ENCODE measurements at regions not wholly inside any gene's neighbourhood (a gene's known extent, or its start where the extent isn't known, plus 50 kb on each side); places are given as distances from the start of the nearest gene placed in this dataset.

DNA sequence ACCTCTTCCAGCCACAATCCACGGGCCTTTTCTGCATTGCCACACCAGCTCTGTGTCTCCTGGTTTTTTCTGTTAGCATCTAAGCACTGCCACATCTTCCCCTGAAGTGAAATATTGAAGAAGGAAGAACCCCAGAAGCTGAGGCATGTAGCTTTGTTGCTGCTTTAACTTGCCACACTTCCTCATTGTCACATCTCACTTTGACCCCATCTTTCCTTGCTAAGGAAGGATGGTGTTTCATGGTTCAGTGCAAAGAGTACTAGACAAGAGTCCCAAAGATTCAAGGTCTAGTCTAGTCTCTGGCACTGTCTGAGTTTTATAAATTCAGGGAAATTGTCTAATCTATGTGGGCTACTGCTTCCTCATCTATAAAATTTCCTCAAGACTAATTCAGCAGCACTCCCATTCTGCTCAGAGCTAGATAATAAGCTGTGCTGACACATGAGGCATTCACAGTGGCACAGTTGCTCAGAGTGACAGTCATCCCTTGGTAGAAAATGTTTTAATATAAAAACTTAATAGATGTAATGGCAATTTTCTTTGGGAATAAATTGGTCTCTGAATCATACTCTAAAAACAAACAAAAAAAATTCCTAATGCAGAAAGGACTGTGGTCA, 483.0 kb upstream of the ID2 start:
- Histone ChIP-seq H3K4me3 (ENCODE audit: low read depth, low read length) (no peak overlapping the region), H3K9me3 (ENCODE audit: control insufficient read depth in 2 of 2, low read length in 2 of 2) (no peaks in the 10 kb centered on the region), H3K27me3 (ENCODE audit: control insufficient read depth, insufficient read depth, low read length) (no peaks in the 10 kb centered on the region), H3K27ac (ENCODE audit: insufficient read depth, low read length, poor library complexity, severe bottlenecking) (no peak overlapping the region), H3K4me1 (ENCODE audit: control insufficient read depth, insufficient read depth, low read length, poor library complexity, severe bottlenecking) (no peaks in the 10 kb centered on the region), H3K36me3 (ENCODE audit: control insufficient read depth, insufficient read depth, low read length) (no peaks in the 10 kb centered on the region)
- Mint-ChIP-seq H3K4me3 (no peak overlapping the region), H3K27ac (no peak overlapping the region), H3K36me3 (no peaks in the 10 kb centered on the region), H3K27me3 (no peaks in the 10 kb centered on the region), H3K4me1 (peaks cover 0 to 3% (median 0%) of the 10 kb centered on the region in 4 donors), H3K9me3 (peaks cover 0 to 4% (median 0%) of the 10 kb centered on the region in 7 donors)
- ATAC-seq (ENCODE audit: low read depth in 2 of 2) (no peak), DNase-seq (no peak)

DNA sequence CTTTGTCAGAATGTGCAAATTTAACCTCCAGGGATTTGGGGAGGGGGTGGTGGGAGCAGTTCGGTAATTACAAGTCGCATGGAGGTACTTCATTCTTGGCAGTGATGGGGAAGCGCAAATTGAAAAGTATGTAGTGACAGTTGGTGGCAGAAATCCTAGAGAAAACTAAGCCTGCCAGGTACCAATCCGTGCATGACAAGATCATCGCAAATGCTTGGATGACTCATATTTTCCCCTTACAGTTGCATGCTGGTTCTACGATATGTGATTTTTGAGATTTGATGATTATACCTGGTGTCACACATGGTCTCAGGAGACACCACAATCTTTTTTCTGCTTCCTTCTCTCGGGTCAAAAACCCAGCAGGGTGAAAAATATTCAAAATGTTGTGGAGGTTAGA, 479.7 kb upstream of the ID2 start:
- no peak overlapping the region for H3K4me3 ChIP-seq (ENCODE audit: low read depth, low read length)
- no peak overlapping the region for H3K27ac ChIP-seq (ENCODE audit: insufficient read depth, low read length, poor library complexity, severe bottlenecking)
- H3K36me3 Mint-ChIP-seq, result no peaks in the 10 kb centered on the region
- H3K27me3 Mint-ChIP-seq, result no peaks in the 10 kb centered on the region
- no peak overlapping the region for H3K4me3 Mint-ChIP-seq
- H3K27ac Mint-ChIP-seq, result no peak overlapping the region
- H3K4me1 Mint-ChIP-seq, result peaks cover 0 to 3% (median 0%) of the 10 kb centered on the region in 4 donors
- no peaks in the 10 kb centered on the region for H3K27me3 ChIP-seq (ENCODE audit: control insufficient read depth, insufficient read depth, low read length)
- no peaks in the 10 kb centered on the region for H3K36me3 ChIP-seq (ENCODE audit: control insufficient read depth, insufficient read depth, low read length)
- peaks cover 0 to under 1% of the 10 kb centered on the region in 2 experiments for H3K9me3 ChIP-seq (ENCODE audit: control insufficient read depth in 2 of 2, low read length in 2 of 2)
- H3K9me3 Mint-ChIP-seq, result peaks cover 0 to 9% (median 0%) of the 10 kb centered on the region in 7 donors
- no peak for DNase-seq
- ATAC-seq (ENCODE audit: low read depth in 2 of 2), result no peak
- no peaks in the 10 kb centered on the region for H3K4me1 ChIP-seq (ENCODE audit: control insufficient read depth, insufficient read depth, low read length, poor library complexity, severe bottlenecking)

DNA sequence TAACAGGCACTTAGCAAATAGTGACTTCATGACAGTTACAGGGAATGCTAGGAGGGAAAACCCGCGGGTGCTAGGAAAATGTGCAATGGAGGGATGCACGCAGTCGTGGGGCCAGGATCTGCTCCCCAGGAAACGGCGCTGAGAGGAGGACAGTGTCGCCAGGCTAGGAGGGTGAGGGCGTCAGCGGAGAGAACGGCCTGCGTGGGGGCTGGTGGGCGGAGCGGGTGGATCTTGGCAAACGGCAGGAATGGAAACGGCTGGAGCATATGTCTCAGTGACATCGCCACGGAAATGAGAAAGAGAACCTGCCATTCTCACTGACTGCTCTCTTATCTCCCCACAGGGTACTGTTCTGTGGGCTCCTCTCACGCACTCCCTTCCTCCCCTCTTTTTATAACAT, 478.5 kb upstream of the ID2 start:
- Mint-ChIP-seq H3K4me1 (peaks cover 0 to 3% (median 0%) of the 10 kb centered on the region in 4 donors), H3K27ac (no peak overlapping the region)
- no peak for ATAC-seq (ENCODE audit: low read depth in 2 of 2)

DNA sequence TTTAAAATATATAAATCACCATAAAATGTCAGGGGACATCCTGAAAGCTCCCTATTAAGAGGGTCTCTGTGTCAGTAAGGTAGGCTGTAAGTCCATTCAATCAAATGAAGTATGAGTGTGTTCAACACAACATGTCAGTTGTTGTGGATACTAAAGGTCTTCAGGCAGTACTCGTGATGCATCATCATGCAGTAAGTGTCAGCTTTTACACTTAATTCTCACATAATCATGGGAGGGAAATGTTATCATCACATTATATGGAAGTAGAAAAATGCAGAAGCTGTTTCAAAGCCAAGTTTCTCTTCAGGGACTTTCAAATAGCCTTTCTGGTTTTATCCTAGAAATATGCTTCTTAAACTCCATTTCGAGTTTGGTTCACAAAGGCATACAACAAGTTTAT, 477.1 kb upstream of the ID2 start:
- no peak overlapping the region for H3K27ac ChIP-seq (ENCODE audit: insufficient read depth, low read length, poor library complexity, severe bottlenecking)
- no peaks in the 10 kb centered on the region for H3K36me3 Mint-ChIP-seq
- no peak overlapping the region for H3K4me3 Mint-ChIP-seq
- no peaks in the 10 kb centered on the region for H3K27me3 ChIP-seq (ENCODE audit: control insufficient read depth, insufficient read depth, low read length)
- no peak overlapping the region for H3K4me3 ChIP-seq (ENCODE audit: low read depth, low read length)
- H3K9me3 Mint-ChIP-seq, result peaks cover 0 to 22% (median 5%) of the 10 kb centered on the region in 7 donors
- no peak for ATAC-seq (ENCODE audit: low read depth in 2 of 2)
- H3K4me1 Mint-ChIP-seq, result peaks cover 0 to 3% (median 0%) of the 10 kb centered on the region in 4 donors
- no peak overlapping the region for H3K27ac Mint-ChIP-seq
- DNase-seq, result no peak
- no peaks in the 10 kb centered on the region for H3K36me3 ChIP-seq (ENCODE audit: control insufficient read depth, insufficient read depth, low read length)
- no peaks in the 10 kb centered on the region for H3K4me1 ChIP-seq (ENCODE audit: control insufficient read depth, insufficient read depth, low read length, poor library complexity, severe bottlenecking)
- peaks cover 0 to 12% of the 10 kb centered on the region in 2 experiments for H3K9me3 ChIP-seq (ENCODE audit: control insufficient read depth in 2 of 2, low read length in 2 of 2)
- H3K27me3 Mint-ChIP-seq, result no peaks in the 10 kb centered on the region

More for the DNA sequence above, 478.5 kb upstream of the ID2 start:
- H3K9me3 ChIP-seq (ENCODE audit: control insufficient read depth in 2 of 2, low read length in 2 of 2), result peaks cover 0 to 10% of the 10 kb centered on the region in 2 experiments
- no peak for DNase-seq
- H3K36me3 ChIP-seq (ENCODE audit: control insufficient read depth, insufficient read depth, low read length), result no peaks in the 10 kb centered on the region
- no peak overlapping the region for H3K4me3 Mint-ChIP-seq
- H3K27ac ChIP-seq (ENCODE audit: insufficient read depth, low read length, poor library complexity, severe bottlenecking), result no peak overlapping the region
- H3K4me1 ChIP-seq (ENCODE audit: control insufficient read depth, insufficient read depth, low read length, poor library complexity, severe bottlenecking), result no peaks in the 10 kb centered on the region
- H3K36me3 Mint-ChIP-seq, result no peaks in the 10 kb centered on the region
- no peaks in the 10 kb centered on the region for H3K27me3 ChIP-seq (ENCODE audit: control insufficient read depth, insufficient read depth, low read length)
- no peaks in the 10 kb centered on the region for H3K27me3 Mint-ChIP-seq
- H3K9me3 Mint-ChIP-seq, result peaks cover 0 to 19% (median 5%) of the 10 kb centered on the region in 7 donors
- no peak overlapping the region for H3K4me3 ChIP-seq (ENCODE audit: low read depth, low read length)

DNA sequence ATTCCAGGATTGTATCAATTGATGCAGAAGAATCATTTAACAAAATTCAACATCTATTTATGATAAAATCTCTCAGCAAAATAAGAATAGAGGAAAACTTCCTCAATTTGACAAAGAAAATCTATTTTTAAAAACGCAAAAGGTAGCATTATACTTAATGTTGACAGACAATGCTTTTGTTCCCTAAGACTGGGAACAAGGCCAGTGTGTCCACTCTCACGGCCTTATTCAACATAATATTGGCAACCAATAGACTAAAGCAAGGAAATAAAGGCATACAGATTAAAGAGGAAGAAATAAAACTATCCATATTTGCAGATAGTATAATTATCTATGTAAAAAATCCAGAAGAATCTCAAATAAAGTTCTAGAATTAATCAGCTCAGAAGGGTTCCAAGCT, 472.4 kb upstream of the ID2 start:
- H3K27me3 ChIP-seq (ENCODE audit: control insufficient read depth, insufficient read depth, low read length), result no peaks in the 10 kb centered on the region
- Mint-ChIP-seq H3K27me3 (no peaks in the 10 kb centered on the region), H3K36me3 (no peaks in the 10 kb centered on the region), H3K4me3 (no peak overlapping the region), H3K4me1 (peaks cover 0 to 5% (median 2%) of the 10 kb centered on the region in 4 donors), H3K9me3 (peaks cover 0 to 20% (median 5%) of the 10 kb centered on the region in 7 donors), H3K27ac (no peak overlapping the region)
- H3K36me3 ChIP-seq (ENCODE audit: control insufficient read depth, insufficient read depth, low read length), result no peaks in the 10 kb centered on the region
- H3K9me3 ChIP-seq (ENCODE audit: control insufficient read depth in 2 of 2, low read length in 2 of 2), result peaks cover 0 to 12% of the 10 kb centered on the region in 2 experiments
- no peak for ATAC-seq (ENCODE audit: low read depth in 2 of 2)
- no peak overlapping the region for H3K4me3 ChIP-seq (ENCODE audit: low read depth, low read length)
- no peaks in the 10 kb centered on the region for H3K4me1 ChIP-seq (ENCODE audit: control insufficient read depth, insufficient read depth, low read length, poor library complexity, severe bottlenecking)
- no peak for DNase-seq
- H3K27ac ChIP-seq (ENCODE audit: insufficient read depth, low read length, poor library complexity, severe bottlenecking), result no peak overlapping the region

DNA sequence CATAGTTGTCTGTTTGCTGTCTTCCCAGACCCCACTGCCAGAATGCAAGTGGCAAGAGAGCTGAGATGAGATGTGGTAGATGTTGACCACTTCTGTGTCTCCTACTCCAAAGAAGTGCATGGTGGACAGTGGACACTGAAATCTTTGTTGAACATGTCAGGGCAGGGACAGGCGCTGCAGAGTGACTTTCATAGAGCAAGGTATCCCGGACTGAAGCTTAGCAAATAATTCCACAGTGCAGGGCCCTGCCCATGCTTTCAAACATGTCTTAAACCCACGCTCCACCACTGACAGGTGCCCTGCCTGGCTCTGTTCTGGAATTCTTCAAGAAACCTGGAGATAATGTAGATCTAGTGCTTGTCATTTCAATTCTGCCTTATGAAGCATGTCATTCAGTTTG, 470.5 kb upstream of the ID2 start:
- H3K4me3 ChIP-seq (ENCODE audit: low read depth, low read length), result no peak overlapping the region
- ATAC-seq (ENCODE audit: low read depth in 2 of 2) (no peak), DNase-seq (no peak)
- peaks cover 0 to 12% of the 10 kb centered on the region in 2 experiments for H3K9me3 ChIP-seq (ENCODE audit: control insufficient read depth in 2 of 2, low read length in 2 of 2)
- peaks cover 0 to 15% (median 7%) of the 10 kb centered on the region in 7 donors for H3K9me3 Mint-ChIP-seq
- H3K4me3 Mint-ChIP-seq, result no peak overlapping the region
- no peak overlapping the region for H3K27ac ChIP-seq (ENCODE audit: insufficient read depth, low read length, poor library complexity, severe bottlenecking)
- H3K4me1 Mint-ChIP-seq, result peaks cover 0 to 5% (median 2%) of the 10 kb centered on the region in 4 donors
- no peaks in the 10 kb centered on the region for H3K36me3 Mint-ChIP-seq
- H3K27me3 ChIP-seq (ENCODE audit: control insufficient read depth, insufficient read depth, low read length), result no peaks in the 10 kb centered on the region
- no peaks in the 10 kb centered on the region for H3K4me1 ChIP-seq (ENCODE audit: control insufficient read depth, insufficient read depth, low read length, poor library complexity, severe bottlenecking)
- H3K27ac Mint-ChIP-seq, result no peak overlapping the region
- H3K36me3 ChIP-seq (ENCODE audit: control insufficient read depth, insufficient read depth, low read length), result no peaks in the 10 kb centered on the region
- H3K27me3 Mint-ChIP-seq, result no peaks in the 10 kb centered on the region

DNA sequence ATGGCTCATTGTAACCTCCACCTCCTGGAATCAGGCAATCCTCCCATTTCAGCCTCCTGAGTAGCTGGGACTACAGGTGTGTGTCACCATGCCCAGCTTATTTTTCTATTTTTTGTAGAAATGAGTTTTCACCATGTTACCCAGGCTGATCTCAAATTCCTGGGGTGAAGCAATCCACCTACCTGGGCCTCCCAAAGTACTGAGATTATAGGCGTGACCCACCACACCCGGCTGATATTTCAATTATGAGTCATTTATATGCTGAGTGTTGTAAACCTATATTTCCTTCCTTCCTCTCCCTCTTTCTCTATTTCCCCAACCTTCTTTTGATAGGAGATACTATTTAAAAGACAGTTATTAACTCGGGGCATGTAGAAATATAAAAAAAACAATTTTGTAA, 469.6 kb upstream of the ID2 start:
- no peak overlapping the region for H3K27ac ChIP-seq (ENCODE audit: insufficient read depth, low read length, poor library complexity, severe bottlenecking)
- no peaks in the 10 kb centered on the region for H3K27me3 Mint-ChIP-seq
- no peaks in the 10 kb centered on the region for H3K27me3 ChIP-seq (ENCODE audit: control insufficient read depth, insufficient read depth, low read length)
- no peak for ATAC-seq (ENCODE audit: low read depth in 2 of 2)
- H3K36me3 ChIP-seq (ENCODE audit: control insufficient read depth, insufficient read depth, low read length), result no peaks in the 10 kb centered on the region
- peaks cover 0 to 14% (median 7%) of the 10 kb centered on the region in 7 donors for H3K9me3 Mint-ChIP-seq
- peaks cover 0 to 5% (median 2%) of the 10 kb centered on the region in 4 donors for H3K4me1 Mint-ChIP-seq
- H3K4me3 Mint-ChIP-seq, result no peak overlapping the region
- H3K9me3 ChIP-seq (ENCODE audit: control insufficient read depth in 2 of 2, low read length in 2 of 2), result peaks cover 0 to 11% of the 10 kb centered on the region in 2 experiments
- H3K27ac Mint-ChIP-seq, result peak overlapping the region in 1 of 3 donors; percentile 5
- DNase-seq, result no peak
- H3K4me1 ChIP-seq (ENCODE audit: control insufficient read depth, insufficient read depth, low read length, poor library complexity, severe bottlenecking), result no peaks in the 10 kb centered on the region
- no peak overlapping the region for H3K4me3 ChIP-seq (ENCODE audit: low read depth, low read length)
- no peaks in the 10 kb centered on the region for H3K36me3 Mint-ChIP-seq

DNA sequence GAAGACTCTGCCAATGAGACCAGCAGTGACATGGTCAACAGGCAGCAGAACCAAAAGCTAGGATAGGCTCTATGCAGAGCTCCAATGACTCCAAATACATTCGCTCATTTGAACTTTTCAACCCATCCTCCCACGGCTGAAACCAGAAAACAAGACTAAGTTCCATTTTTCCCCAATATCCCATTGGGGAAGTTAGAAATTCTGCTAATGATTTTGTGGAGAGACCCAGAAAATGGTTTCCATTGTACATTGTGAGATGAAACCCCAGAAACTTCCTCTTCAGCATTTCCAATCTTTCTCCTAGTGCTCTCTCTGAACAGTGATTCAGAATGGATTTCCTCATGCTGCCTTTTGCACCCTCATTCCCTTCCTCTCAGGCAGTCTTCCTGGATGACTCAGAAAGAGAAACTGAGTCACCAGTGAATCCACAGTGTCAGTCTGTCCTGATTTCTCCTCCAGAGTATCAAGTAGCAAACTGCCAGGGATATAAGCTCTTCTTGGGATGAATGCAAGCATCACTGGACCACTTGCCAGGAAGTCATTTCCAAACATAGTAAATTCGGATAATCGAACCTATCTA, 467.7 kb upstream of the ID2 start:
- no peaks in the 10 kb centered on the region for H3K27me3 ChIP-seq (ENCODE audit: control insufficient read depth, insufficient read depth, low read length)
- DNase-seq (no peak), ATAC-seq (ENCODE audit: low read depth in 2 of 2) (no peak)
- no peak overlapping the region for H3K27ac ChIP-seq (ENCODE audit: insufficient read depth, low read length, poor library complexity, severe bottlenecking)
- H3K4me3 ChIP-seq (ENCODE audit: low read depth, low read length), result no peak overlapping the region
- no peaks in the 10 kb centered on the region for H3K36me3 ChIP-seq (ENCODE audit: control insufficient read depth, insufficient read depth, low read length)
- H3K36me3 Mint-ChIP-seq, result no peaks in the 10 kb centered on the region
- no peaks in the 10 kb centered on the region for H3K4me1 ChIP-seq (ENCODE audit: control insufficient read depth, insufficient read depth, low read length, poor library complexity, severe bottlenecking)
- no peaks in the 10 kb centered on the region for H3K9me3 ChIP-seq (ENCODE audit: control insufficient read depth in 2 of 2, low read length in 2 of 2)
- H3K27me3 Mint-ChIP-seq, result no peaks in the 10 kb centered on the region
- H3K4me3 Mint-ChIP-seq, result no peak overlapping the region
- peaks cover 0 to 2% (median 0%) of the 10 kb centered on the region in 7 donors for H3K9me3 Mint-ChIP-seq
- no peak overlapping the region for H3K27ac Mint-ChIP-seq
- H3K4me1 Mint-ChIP-seq, result peaks cover 0 to 5% (median 2%) of the 10 kb centered on the region in 4 donors
